HCT116 (cell line): ENCODE measurements at regions not wholly inside any gene's neighbourhood (a gene's known extent, or its start where the extent isn't known, plus 50 kb on each side); places are given as distances from the start of the nearest gene placed in this dataset.

Source experiments
- ATAC-seq: fragments of 200-7000 bp; cut with Tn5 transposase; 2 replicates; pipeline ENCODE4 v1.9.1; 2020; ENCODE audit warnings: mild to moderate bottlenecking, moderate library complexity
- BruUV-seq: library from RNA; stranded (reverse); fragments of 400-500 nt; replicated peaks from 2 replicates; lab custom pipeline; 2021; lab: Mats Ljungman, UMichigan
- CTCF ChIA-PET: fragments of 300-600 bp; sonication (Branson Sonifier 250); formaldehyde crosslinking; loops from one replicate; lab custom pipeline; 2021; ENCODE audit warnings: antibody characterized with exemption; lab: Charles Lee
- POLR2A ChIA-PET: fragments of 300-600, 350-600 bp; sonication (Branson Sonifier 250); formaldehyde crosslinking; loops from one replicate; lab custom pipeline; 2021; ENCODE audit warnings: antibody characterized with exemption; lab: Charles Lee
- RAD21 ChIA-PET, 2 experiments: fragments of 300-600 bp; sonication (Branson Sonifier 250); formaldehyde crosslinking; loops; one replicate each; lab custom pipeline; 2023; ENCODE audit warnings: low total read pairs in 2 of 2; ENCODE audit not compliant: uncharacterized antibody in 2 of 2, unreplicated experiment in 2 of 2, low non-redundant PET in 1 of 2; lab: Charles Lee
- DNase-seq: peaks from one replicate; pipeline ENCODE4 v3.0.0-alpha.2; 2010; ENCODE audit warnings: low read depth, low spot score
- H2AFZ ChIP-seq: fragments of 200-600 bp; shearing (Covaris generic), sonication (generic); 2 replicates; pipeline ENCODE4 v1.6.1; 2017; ENCODE audit warnings: low read depth, mixed run types, mixed read lengths, antibody characterized with exemption, low read length; ENCODE audit not compliant: poor library complexity, severe bottlenecking
- H3K27ac ChIP-seq: 2 replicates; pipeline ENCODE4 v1.5.1; 2012; ENCODE audit warnings: low read depth, low read length
- H3K27me3 ChIP-seq: fragments of 200-600 bp; sonication (generic); 2 replicates; pipeline ENCODE4 v1.6.1; 2016; ENCODE audit warnings: mixed run types, low read length, mixed read lengths; ENCODE audit not compliant: insufficient read depth
- H3K36me3 ChIP-seq, 2 experiments: fragments of 200-500 bp in 1 of 2; fragments of 200-600 bp in 1 of 2; sonication (Bioruptor generic) in 1 of 2; sonication (generic) in 1 of 2; 2 replicates each; pipeline versions ENCODE4 v1.5.1 to v1.6.1; 2014 to 2016; ENCODE audit warnings: low read length in 2 of 2, inconsistent platforms in 1 of 2, mixed read lengths in 1 of 2, mixed run types in 1 of 2; ENCODE audit not compliant: insufficient read depth in 2 of 2, control insufficient read depth in 1 of 2
- H3K4me1 ChIP-seq, 2 experiments: fragments of 200-600 bp in 1 of 2; sonication (generic) in 1 of 2; 2 replicates each; pipeline versions ENCODE4 v1.5.1 to v1.6.1; 2012 to 2017; ENCODE audit warnings: low read length in 2 of 2, inconsistent platforms in 1 of 2, mild to moderate bottlenecking in 1 of 2, mixed read lengths in 1 of 2, mixed run types in 1 of 2, moderate library complexity in 1 of 2; ENCODE audit not compliant: insufficient read depth in 2 of 2, control insufficient read depth in 1 of 2
- H3K4me2 ChIP-seq: fragments of 200-600 bp; sonication (generic); 2 replicates; pipeline ENCODE4 v1.6.1; 2017; ENCODE audit warnings: mixed run types, low read length, mixed read lengths
- H3K4me3 ChIP-seq, 2 experiments: fragments of 200-600 bp in 1 of 2; sonication (generic) in 1 of 2; replicated peaks in 1 of 2; 2 replicates each; pipeline ENCODE4 v1.5.1; 2011 to 2016; ENCODE audit warnings: low read length in 2 of 2, control low read depth in 1 of 2, low read depth in 1 of 2, mild to moderate bottlenecking in 1 of 2, mixed read lengths in 1 of 2, mixed run types in 1 of 2
- H3K79me2 ChIP-seq: fragments of 200-600 bp; sonication (generic); 2 replicates; pipeline ENCODE4 v1.6.1; 2017; ENCODE audit warnings: mild to moderate bottlenecking, mixed run types, low read length, moderate library complexity, mixed read lengths; ENCODE audit not compliant: insufficient read depth
- H3K9ac ChIP-seq: fragments of 200-600 bp; sonication (generic); 2 replicates; pipeline ENCODE4 v1.6.1; 2016; ENCODE audit warnings: low read length, mixed read lengths
- H3K9me2 ChIP-seq: fragments of 200-600 bp; sonication (generic), shearing (Covaris generic); 2 replicates; pipeline ENCODE4 v1.6.1; 2017; ENCODE audit warnings: mixed run types, mild to moderate bottlenecking, moderate library complexity; ENCODE audit not compliant: insufficient read depth
- H3K9me3 ChIP-seq, 2 experiments: fragments of 200-500 bp in 1 of 2; fragments of 200-600 bp in 1 of 2; sonication (Bioruptor generic) in 1 of 2; sonication (generic) in 1 of 2; 2 replicates each; pipeline ENCODE4 v1.6.1; 2014 to 2017; ENCODE audit warnings: low read length in 2 of 2, mixed read lengths in 2 of 2, inconsistent platforms in 1 of 2, low read depth in 1 of 2, mild to moderate bottlenecking in 1 of 2, mixed run types in 1 of 2, moderate library complexity in 1 of 2; ENCODE audit not compliant: control insufficient read depth in 1 of 2, insufficient read depth in 1 of 2
- H4K20me1 ChIP-seq: fragments of 200-600 bp; sonication (generic), shearing (Covaris generic); 2 replicates; pipeline ENCODE4 v1.6.1; 2017; ENCODE audit warnings: mixed run types, mild to moderate bottlenecking, moderate library complexity; ENCODE audit not compliant: insufficient read depth
- CEBPB ChIP-seq: IDR thresholded peaks from 2 replicates; pipeline ENCODE4 v1.6.1; 2012; ENCODE audit warnings: low read depth
- ELF1 ChIP-seq: IDR thresholded peaks from 2 replicates; pipeline ENCODE4 v1.6.1; 2012; ENCODE audit warnings: low read depth, borderline replicate concordance
- EZH2phosphoT487 ChIP-seq: fragments of 200-600 bp; IDR thresholded peaks from 2 replicates; pipeline ENCODE4 v1.6.1; 2018; ENCODE audit warnings: antibody characterized with exemption, borderline replicate concordance
- MAX ChIP-seq: IDR thresholded peaks from 2 replicates; pipeline ENCODE4 v1.6.1; 2012
- POLR2A ChIP-seq: IDR thresholded peaks from 2 replicates; pipeline ENCODE4 v1.7.0; 2011; ENCODE audit warnings: borderline replicate concordance; ENCODE audit not compliant: insufficient read depth, insufficient read length; ENCODE audit errors: extremely low read depth
- REST ChIP-seq: IDR thresholded peaks from 2 replicates; pipeline ENCODE4 v1.6.1; 2012; ENCODE audit warnings: low read depth
- SP1 ChIP-seq: IDR thresholded peaks from 2 replicates; pipeline ENCODE4 v1.6.1; 2012; ENCODE audit warnings: low read depth
- SRF ChIP-seq: IDR thresholded peaks from 2 replicates; pipeline ENCODE4 v1.6.1; 2012; ENCODE audit warnings: low read depth
- TCF7L2 ChIP-seq: IDR thresholded peaks from 2 replicates; pipeline ENCODE4 v1.7.0; 2011; ENCODE audit warnings: borderline replicate concordance, inconsistent platforms; ENCODE audit not compliant: insufficient read depth, insufficient read length; ENCODE audit errors: extremely low read depth
- YY1 ChIP-seq: IDR thresholded peaks from 2 replicates; pipeline ENCODE4 v1.6.1; 2011; ENCODE audit warnings: low read length, low read depth, moderate library complexity, mild to moderate bottlenecking; ENCODE audit not compliant: insufficient replicate concordance; ENCODE audit errors: extremely low read depth
- intact Hi-C: fragments of 100-400 bp; cut with micrococcal nuclease; formaldehyde crosslinking; loops from 2 replicates; pipeline ENCODE4 v1.10.0; 2022

- Histone ChIP-seq H3K9me2 (no peaks in the 10 kb centered on the region), H3K4me2 (no peak overlapping the region), H3K9me3 (no peaks in the 10 kb centered on the region), H3K4me3 (no peak overlapping the region), H3K9ac (no peak overlapping the region), H2AFZ (no peak overlapping the region), H4K20me1 (no peaks in the 10 kb centered on the region), H3K79me2 (no peaks in the 10 kb centered on the region), H3K27me3 (no peaks in the 10 kb centered on the region), H3K4me1 (no peaks in the 10 kb centered on the region; a peak in 1 of 4 replicates), H3K36me3 (no peaks in the 10 kb centered on the region), H3K27ac (no peak overlapping the region)
- TF ChIP-seq SRF = no peak
- no peak for TF ChIP-seq EZH2phosphoT487
- no peak for TF ChIP-seq SP1
- TF ChIP-seq CEBPB = no peak
- TF ChIP-seq MAX = no peak
- no peak for TF ChIP-seq TCF7L2
- TF ChIP-seq YY1 = no peak
- no peak for TF ChIP-seq ELF1
- no peak for TF ChIP-seq POLR2A
- TF ChIP-seq REST = no peak
- no TSS peak for BruUV-seq
- DNase-seq = no peak
- ChIA-PET POLR2A (no interaction called here), RAD21 (interaction anchor here in 1 of 2 experiments (0.5 kb wide), 1 partner anchor 309 kb away, joined by 5 read pairs; no protein-coding TSS in a partner anchor), CTCF (no interaction called here)
- intact Hi-C loops = no loop called here
- no peak for ATAC-seq
Observed at GRCh38 chr18:3357516-3357915, 92.5 kb upstream of the TGIF1 start.
